Stimulated activated CD4-positive, alpha-beta T cell treated with anti-CD3 and anti-CD28 coated beads, Interleukin-4, amount 100 ng/mL, for 48 hours (primary cell): ENCODE measurements at regions not wholly inside any gene's neighbourhood (a gene's known extent, or its start where the extent isn't known, plus 50 kb on each side); places are given as distances from the start of the nearest gene placed in this dataset.

Experiments used
- DNase-seq, 2 donors: peaks; one replicate each; pipeline ENCODE4 v3.0.0-alpha.2; 2020; ENCODE audit warnings: low read depth in 2 of 2

DNA sequence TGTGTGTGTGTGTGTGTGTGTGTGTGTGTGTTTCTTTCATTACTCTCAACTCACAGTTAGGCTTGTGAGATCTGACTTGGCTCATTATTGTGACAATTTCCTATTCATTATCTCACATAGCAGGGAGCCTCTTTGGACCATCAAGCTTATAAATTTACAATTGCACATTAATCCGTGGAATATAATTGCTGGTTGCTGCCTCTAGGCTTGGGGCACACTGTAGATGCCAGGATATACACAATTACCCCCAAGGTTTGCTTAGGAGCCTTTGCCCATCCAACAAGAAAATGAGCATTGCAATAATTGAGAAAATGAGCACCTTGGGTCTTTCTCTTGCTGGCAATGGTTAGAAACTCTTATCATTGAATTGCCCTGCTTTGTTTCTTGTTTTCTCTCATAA, 161.6 kb upstream of the DMRTA1 start:
- DNase-seq: no peak

DNA sequence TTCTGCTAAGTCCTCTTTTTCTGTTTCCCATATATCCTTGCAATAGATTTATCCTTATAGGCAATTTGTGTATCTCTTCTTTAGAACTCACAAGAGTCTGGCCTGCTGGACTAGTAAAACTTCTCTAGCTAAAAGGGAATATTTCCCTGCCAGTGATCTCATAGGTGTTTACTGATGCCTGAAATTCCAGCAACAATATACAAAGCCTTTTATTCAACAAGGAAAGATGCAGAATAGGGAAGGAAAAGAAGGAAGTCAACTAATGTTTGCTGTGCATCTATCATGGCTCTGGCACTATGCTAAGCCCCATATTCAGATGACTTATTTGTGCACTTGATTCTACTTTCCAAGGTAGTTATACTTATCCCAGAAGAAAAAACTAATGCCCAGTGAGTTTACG, 160.0 kb upstream of the DMRTA1 start:
- DNase-seq: no peak

GRCh38 chr9:22288661-22289060, 158.0 kb upstream of the DMRTA1 start:
- DNase-seq: no peak

GRCh38 chr9:22307013-22307711, 139.5 kb upstream of the DMRTA1 start:
- no peak for DNase-seq

DNA sequence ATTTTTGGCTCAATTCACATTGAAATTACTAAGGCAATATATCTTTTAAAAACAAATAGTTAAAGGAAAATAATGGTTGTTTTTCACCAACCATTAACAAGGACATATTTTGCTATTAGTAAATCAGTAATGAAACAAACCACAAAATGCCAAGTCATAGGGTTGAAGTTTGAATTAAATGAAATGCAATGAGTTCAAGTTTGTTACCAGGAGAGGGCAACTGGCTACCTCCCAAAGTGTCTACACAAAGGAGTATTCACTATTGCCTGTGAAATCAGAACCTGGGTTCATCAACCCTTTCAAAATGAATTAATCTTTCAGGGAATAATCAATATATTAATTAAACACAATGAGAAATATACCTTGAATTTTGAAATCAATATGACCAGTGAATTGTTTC, 138.4 kb upstream of the DMRTA1 start:
- DNase-seq: no peak

DNA sequence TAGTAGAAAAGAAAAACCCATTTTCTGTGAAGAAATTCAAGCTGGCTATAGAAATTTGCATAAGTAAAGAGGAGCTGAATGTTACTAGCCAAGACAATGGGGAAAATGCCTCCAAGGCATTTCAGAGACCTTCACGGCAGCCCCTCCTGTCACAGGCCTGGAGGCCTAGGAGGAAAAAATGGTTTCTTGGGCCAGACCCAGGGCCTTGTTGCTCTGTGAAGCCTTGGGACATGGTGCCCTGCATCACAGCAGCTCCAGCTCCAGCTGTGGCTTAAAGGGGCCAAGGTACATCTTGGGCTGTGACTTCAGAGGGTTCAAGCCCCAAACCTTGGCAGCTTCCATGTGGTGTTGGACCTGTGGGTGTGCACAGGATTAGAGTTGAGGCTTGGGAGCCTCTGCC, 130.0 kb upstream of the DMRTA1 start:
- no peak for DNase-seq

DNA sequence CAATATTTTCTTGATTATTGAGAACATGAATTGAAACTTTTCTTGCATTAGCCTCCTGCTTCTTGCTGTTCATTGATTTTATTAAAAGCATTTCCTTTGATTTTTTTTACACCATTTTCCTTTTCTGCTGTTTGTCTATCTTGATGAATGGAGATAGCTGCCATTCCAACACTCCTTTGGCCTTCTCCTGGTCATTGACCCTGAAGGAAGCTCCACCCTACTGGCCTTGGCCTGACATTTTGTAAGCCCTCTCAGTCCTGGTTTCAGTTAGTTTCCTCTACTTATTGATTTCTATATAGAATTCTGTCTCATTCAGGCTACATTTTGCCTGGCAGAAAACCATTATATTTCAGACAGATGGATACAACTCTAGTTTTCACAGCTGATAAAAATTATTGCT, 115.1 kb upstream of the DMRTA1 start:
- DNase-seq: no peak

DNA sequence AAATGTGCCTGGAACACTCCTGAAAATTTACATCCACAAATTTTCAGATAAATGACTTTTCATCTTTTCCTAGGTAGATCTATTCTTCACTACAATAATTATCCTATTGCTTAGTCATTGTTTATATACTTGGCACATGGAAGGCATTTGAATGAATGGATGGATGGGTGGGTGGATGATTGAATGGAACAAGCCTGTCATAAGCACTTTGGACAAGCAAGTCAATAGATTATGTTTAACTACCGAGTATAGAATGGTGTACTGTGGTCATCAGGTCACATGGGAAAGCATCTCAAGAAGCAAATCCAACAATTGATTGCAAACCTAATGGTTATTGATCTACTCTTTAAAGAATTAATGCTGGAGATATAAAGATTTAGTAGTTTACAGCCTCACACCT, 114.4 kb upstream of the DMRTA1 start:
- no peak for DNase-seq

GRCh38 chr9:22337261-22337660, 109.4 kb upstream of the DMRTA1 start:
- no peak for DNase-seq

DNA sequence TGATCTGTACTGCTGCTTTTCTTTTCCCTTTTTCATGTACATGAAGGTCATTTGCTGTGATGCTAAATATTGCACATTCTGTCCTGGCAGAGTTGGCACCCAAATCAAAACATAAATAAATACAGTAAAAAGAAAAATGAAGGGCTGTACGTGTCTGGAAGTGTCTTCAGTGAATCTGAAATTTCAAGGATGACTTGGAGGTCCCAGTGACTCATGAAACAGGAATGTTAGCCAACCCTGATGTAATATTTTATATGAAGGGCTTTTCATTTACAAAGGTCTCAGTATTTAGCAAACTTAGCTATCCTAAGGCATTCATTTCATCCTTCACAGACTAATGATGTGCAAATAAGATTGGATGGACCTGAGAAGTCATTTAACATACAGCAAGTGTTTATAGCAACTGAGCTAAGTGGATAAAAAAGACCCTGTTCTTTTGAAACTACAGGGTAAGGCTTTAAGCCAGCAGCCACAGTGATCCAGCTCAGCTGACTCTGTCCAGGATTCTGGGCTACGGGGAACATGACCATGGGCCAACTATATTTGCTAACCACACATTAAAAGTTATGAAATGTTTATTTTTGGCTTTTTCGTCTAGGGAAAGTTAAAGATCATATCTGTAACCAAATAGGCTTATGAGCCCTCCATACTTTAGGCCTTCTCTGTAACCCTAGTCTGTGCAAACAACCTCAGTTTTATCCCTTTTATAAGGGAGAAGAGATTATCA, 104.0 kb upstream of the DMRTA1 start:
- DNase-seq: no peak

DNA sequence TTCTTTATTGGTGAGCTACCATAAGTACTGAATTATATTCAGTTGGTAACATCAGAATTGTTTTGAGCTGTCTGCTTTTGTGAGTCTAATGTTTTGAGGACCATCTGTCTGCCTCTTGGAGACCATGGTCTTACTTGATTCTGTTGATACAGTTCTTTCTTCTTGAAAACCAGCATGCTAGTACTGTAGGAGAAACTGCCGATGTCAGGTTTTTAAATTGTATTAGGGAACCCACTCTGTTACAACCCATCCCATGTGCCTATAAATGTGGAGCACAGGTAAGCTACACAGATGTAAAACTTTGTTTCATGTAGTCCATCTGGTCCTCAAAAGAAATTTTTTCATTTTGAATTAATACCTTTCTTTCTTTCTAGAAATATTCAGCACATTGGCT, 103.4 kb upstream of the DMRTA1 start:
- DNase-seq: no peak

GRCh38 chr9:22354699-22355384, 91.8 kb upstream of the DMRTA1 start:
- DNase-seq: no peak

DNA sequence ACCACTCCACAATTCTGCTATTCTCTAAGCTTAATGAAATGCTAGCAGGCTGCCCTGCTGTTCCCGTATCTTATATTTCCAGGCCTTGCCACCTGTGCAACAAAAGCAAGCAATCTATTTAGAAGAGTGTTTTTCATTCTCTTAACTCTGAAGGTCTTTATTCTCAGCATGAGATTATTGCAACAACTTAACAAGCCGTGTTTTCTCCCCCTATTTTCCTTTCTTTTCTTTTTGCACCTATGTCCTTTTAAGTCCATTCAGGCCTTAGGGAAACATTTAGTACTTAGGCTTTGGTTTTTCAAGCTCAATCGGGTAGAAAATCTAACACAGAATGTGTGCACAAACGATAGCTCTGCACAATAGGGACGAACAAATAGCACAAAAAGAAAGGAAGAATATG, 89.6 kb upstream of the DMRTA1 start:
- DNase-seq: no peak

- no peak for DNase-seq
These were observed 83.2 kb upstream of the DMRTA1 start for GRCh38 chr9:22363421-22363887.

GRCh38 chr9:22373636-22374035, 73.0 kb upstream of the DMRTA1 start:
- no peak for DNase-seq

GRCh38 chr9:22374051-22374450, 72.6 kb upstream of the DMRTA1 start:
- DNase-seq: no peak

- DNase-seq: no peak
These were observed 67.4 kb upstream of the DMRTA1 start for GRCh38 chr9:22379272-22379671.

- DNase-seq: no peak
These were observed 65.5 kb upstream of the DMRTA1 start for GRCh38 chr9:22381170-22381569.

GRCh38 chr9:22382331-22382730, 64.3 kb upstream of the DMRTA1 start:
- DNase-seq: no peak

- no peak for DNase-seq
These were observed 62.9 kb upstream of the DMRTA1 start for GRCh38 chr9:22383718-22384117.

DNA sequence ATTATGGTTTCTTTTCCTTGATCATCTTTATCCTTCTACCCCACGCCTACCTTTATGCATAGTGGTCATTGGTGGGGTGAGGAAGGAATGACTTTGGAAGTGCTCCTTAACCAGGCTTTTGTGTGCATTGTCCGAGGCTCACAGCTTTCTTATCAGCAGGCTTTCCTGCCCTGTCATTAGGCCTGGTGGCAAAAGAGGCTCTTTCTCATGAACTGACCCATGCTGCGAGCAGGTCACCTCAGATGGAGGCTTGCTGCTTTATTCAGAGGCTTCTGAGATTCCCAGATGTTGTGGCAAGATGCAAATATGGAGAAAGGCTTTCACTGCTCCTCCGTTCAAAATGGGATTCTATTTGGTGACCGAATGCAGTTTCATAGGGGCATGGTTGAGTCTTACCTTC, 57.4 kb upstream of the DMRTA1 start:
- DNase-seq: no peak

GRCh38 chr9:22392523-22392922, 54.1 kb upstream of the DMRTA1 start:
- no peak for DNase-seq

- no peak for DNase-seq
These were observed 50.9 kb upstream of the DMRTA1 start for GRCh38 chr9:22395687-22396141.
